ENCODE measurements at regions not wholly inside any gene's neighbourhood (a gene's known extent, or its start where the extent isn't known, plus 50 kb on each side); places are given as distances from the start of the nearest gene placed in this dataset.

- no peak for DNase-seq
Observed at GRCh38 chr5:20611620-20612019, 623.6 kb upstream of the CDH18 start.

GRCh38 chr5:20610681-20611080, 622.7 kb upstream of the CDH18 start:
- no peak for DNase-seq

GRCh38 chr5:20609126-20609525, 621.1 kb upstream of the CDH18 start:
- DNase-seq, result no peak

- DNase-seq, result no peak
Observed at GRCh38 chr5:20608567-20608966, 620.6 kb upstream of the CDH18 start.

GRCh38 chr5:20605732-20606525, 617.9 kb upstream of the CDH18 start:
- no peak for DNase-seq

GRCh38 chr5:20604992-20605391, 617.0 kb upstream of the CDH18 start:
- no peak for DNase-seq

- no peak for DNase-seq
Observed at GRCh38 chr5:20601678-20602100, 613.7 kb upstream of the CDH18 start.

GRCh38 chr5:20590356-20590755, 602.4 kb upstream of the CDH18 start:
- no peak for DNase-seq

- no peak for DNase-seq
Observed at GRCh38 chr5:20575571-20575970, 587.6 kb upstream of the CDH18 start.

GRCh38 chr5:20574576-20574975, 586.6 kb upstream of the CDH18 start:
- DNase-seq, result no peak

- DNase-seq, result no peak
Observed at GRCh38 chr5:20572614-20573013, 584.6 kb upstream of the CDH18 start.

GRCh38 chr5:20570486-20570885, 582.5 kb upstream of the CDH18 start:
- DNase-seq, result no peak

GRCh38 chr5:20562544-20562943, 574.5 kb upstream of the CDH18 start:
- DNase-seq, result no peak

- no peak for DNase-seq
Observed at GRCh38 chr5:20559845-20560244, 571.8 kb upstream of the CDH18 start.

- DNase-seq, result no peak
Observed at GRCh38 chr5:20556115-20556763, 568.2 kb upstream of the CDH18 start.

GRCh38 chr5:20555034-20555433, 567.0 kb upstream of the CDH18 start:
- DNase-seq, result no peak

- no peak for DNase-seq
Observed at GRCh38 chr5:20554001-20554400, 566.0 kb upstream of the CDH18 start.

GRCh38 chr5:20537911-20538703, 550.1 kb upstream of the CDH18 start:
- no peak for DNase-seq

- DNase-seq, result no peak
Observed at GRCh38 chr5:20536813-20537212, 548.8 kb upstream of the CDH18 start.

GRCh38 chr5:20536341-20536740, 548.3 kb upstream of the CDH18 start:
- DNase-seq, result no peak

GRCh38 chr5:20528471-20528870, 540.5 kb upstream of the CDH18 start:
- DNase-seq, result no peak

GRCh38 chr5:20524991-20525529, 537.1 kb upstream of the CDH18 start:
- no peak for DNase-seq

GRCh38 chr5:20522905-20523482, 535.0 kb upstream of the CDH18 start:
- no peak for DNase-seq
